Spleen (tissue), 7 donors: ENCODE measurements at regions not wholly inside any gene's neighbourhood (a gene's known extent, or its start where the extent isn't known, plus 50 kb on each side); places are given as distances from the start of the nearest gene placed in this dataset.

Experiments
- POLR2AphosphoS5 ChIP-seq, 3 donors: sonication (generic); formaldehyde crosslinking; IDR thresholded peaks; one replicate each; pipeline ENCODE4 v1.5.1; 2017; ENCODE audit warnings: antibody characterized with exemption in 3 of 3
- TF ChIP-seq, protein P1 (sequence below), 11 experiments: fragments of 200-600 bp in 7 of 11; fragments of 450-650 bp in 4 of 11; sonication (generic) in 4 of 11; IDR thresholded peaks in 8 of 11; conservative IDR thresholded peaks in 3 of 11; 1 replicate in 7 of 11; 2 replicates in 4 of 11; pipeline versions ENCODE4 v1.4.0 to v1.8.0; 2016 to 2021; ENCODE audit warnings: antibody characterized with exemption in 11 of 11, inconsistent platforms in 4 of 11, mild to moderate bottlenecking in 1 of 11
- donor health status: DM: no; HTN: no; CAD: no; lungs with moderate emphysema.
- donor health status: DM: no; HTN: no; CAD: no.
- donor health status: DM: no; HTN: no; CAD: no.

DNA sequence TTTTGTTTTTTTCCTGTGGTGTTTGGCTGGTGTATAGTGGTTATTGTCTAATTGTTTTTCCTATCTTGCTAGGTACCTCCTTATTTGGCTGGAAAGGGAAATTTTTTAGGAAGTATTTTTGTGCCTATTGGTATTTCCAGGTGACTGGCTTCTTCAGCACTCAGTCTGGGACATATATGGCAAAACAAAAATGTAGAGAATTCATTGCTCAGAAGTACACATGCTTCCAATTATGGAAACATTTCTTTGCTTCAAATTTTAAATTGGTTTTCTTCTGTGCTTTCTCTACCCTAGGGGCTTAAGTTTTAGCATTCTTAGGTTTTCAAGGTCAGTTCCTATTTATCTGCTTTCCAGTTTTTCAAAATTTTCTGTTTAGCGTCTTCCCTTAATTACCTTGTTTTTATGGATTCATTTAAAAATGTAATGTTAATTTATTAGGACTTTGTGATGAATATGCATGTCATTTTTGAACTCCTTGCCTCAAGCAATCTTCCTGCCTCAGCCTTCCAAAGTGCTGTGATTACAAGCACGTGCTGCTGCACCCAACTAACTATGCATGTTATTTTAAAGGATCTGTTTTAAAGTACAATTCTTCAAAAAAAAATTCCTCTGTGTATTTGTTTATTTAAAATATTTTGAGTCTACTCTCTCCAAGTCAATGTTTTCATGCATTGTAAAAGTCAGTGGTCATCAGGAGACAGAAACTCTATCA is 231.9 kb upstream of the DPPA4 start:
- TF ChIP-seq, protein P1, sequence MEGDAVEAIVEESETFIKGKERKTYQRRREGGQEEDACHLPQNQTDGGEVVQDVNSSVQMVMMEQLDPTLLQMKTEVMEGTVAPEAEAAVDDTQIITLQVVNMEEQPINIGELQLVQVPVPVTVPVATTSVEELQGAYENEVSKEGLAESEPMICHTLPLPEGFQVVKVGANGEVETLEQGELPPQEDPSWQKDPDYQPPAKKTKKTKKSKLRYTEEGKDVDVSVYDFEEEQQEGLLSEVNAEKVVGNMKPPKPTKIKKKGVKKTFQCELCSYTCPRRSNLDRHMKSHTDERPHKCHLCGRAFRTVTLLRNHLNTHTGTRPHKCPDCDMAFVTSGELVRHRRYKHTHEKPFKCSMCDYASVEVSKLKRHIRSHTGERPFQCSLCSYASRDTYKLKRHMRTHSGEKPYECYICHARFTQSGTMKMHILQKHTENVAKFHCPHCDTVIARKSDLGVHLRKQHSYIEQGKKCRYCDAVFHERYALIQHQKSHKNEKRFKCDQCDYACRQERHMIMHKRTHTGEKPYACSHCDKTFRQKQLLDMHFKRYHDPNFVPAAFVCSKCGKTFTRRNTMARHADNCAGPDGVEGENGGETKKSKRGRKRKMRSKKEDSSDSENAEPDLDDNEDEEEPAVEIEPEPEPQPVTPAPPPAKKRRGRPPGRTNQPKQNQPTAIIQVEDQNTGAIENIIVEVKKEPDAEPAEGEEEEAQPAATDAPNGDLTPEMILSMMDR (IDR thresholded peaks at IDR 0.05 in 8 of 11, conservative IDR thresholded peaks at IDR 0.05 in 3 of 11): no peak
- no peak for TF ChIP-seq POLR2AphosphoS5 (IDR thresholded peaks at IDR 0.05)
